ENCODE measurements at regions not wholly inside any gene's neighbourhood (a gene's known extent, or its start where the extent isn't known, plus 50 kb on each side); places are given as distances from the start of the nearest gene placed in this dataset.

DNA sequence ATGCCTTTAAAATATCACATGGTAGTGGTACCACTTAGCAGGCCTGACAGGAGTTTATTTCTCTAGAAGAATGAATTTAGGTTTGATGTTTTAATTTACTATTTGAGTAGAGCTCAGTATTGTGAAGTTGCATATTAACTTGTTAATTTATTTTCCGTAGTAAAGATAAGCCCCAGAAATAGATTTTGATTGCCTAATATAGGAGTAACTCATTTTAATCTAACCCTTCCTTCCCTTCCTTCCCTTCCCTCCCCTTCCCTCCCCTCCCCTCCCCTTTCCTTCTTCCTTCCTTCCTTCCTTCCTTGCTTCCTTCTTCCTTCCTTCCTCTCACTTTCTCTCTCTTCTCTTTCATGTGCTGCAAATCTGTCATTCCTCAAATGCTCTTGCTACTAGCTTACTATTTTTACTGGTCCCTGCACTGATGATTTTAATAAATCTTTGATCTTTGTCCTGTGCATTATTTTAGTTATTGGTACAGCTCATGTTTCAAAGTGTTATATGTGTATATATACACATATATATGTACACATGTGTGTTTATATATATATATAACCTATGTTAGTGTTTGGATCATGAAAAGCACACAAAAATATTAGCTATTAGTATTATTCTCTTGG lies 862.6 kb upstream of the CNTNAP5 start:
- FAIRE-seq (no peak), DNase-seq (ENCODE audit: low read depth) (no peak)
- H3K27me3 ChIP-seq (ENCODE audit: control insufficient read depth, insufficient read depth, low read length) = no peaks in the 10 kb centered on the region
- no peaks in the 10 kb centered on the region for H3K36me3 ChIP-seq (ENCODE audit: control insufficient read depth, insufficient read depth, low read length)
- no peak for TF ChIP-seq CTCF (IDR thresholded peaks at IDR 0.05; ENCODE audit: insufficient read depth, low read length, severe bottlenecking)
- H3K4me3 ChIP-seq (ENCODE audit: low read depth, low read length) = no peak overlapping the region

DNA sequence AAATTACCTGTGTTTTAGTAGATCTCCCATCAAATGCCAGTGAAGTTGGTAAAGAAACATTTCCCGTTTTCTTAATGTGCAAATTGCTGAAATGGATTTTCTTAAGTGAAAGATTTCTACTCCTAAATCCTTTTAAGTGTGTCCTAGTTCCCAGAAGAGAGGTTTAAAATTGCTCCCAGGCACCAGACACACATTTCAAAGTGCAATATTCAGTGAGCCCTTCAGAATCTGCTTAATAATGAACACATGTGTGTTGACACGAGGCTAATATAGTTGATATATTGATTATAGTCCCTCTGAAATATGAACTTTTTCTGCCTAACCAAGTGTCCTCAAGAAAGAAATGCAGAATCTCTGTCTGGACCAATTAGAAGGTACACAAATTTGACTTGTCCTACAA lies 861.7 kb upstream of the CNTNAP5 start:
- Histone ChIP-seq H3K4me3 (ENCODE audit: low read depth, low read length) (no peak overlapping the region), H3K36me3 (ENCODE audit: control insufficient read depth, insufficient read depth, low read length) (no peaks in the 10 kb centered on the region), H3K27me3 (ENCODE audit: control insufficient read depth, insufficient read depth, low read length) (no peaks in the 10 kb centered on the region)
- DNase-seq (ENCODE audit: low read depth) (no peak), FAIRE-seq (no peak)
- TF ChIP-seq CTCF (IDR thresholded peaks at IDR 0.05; ENCODE audit: insufficient read depth, low read length, severe bottlenecking) = no peak

- no peaks in the 10 kb centered on the region for H3K27me3 ChIP-seq (ENCODE audit: control insufficient read depth, insufficient read depth, low read length)
- no peak overlapping the region for H3K4me3 ChIP-seq (ENCODE audit: low read depth, low read length)
- no peaks in the 10 kb centered on the region for H3K36me3 ChIP-seq (ENCODE audit: control insufficient read depth, insufficient read depth, low read length)
- TF ChIP-seq CTCF (IDR thresholded peaks at IDR 0.05; ENCODE audit: insufficient read depth, low read length, severe bottlenecking) = no peak
- DNase-seq (ENCODE audit: low read depth) = no peak
- FAIRE-seq = no peak
Observed at GRCh38 chr2:123164216-123164615, 860.9 kb upstream of the CNTNAP5 start.

DNA sequence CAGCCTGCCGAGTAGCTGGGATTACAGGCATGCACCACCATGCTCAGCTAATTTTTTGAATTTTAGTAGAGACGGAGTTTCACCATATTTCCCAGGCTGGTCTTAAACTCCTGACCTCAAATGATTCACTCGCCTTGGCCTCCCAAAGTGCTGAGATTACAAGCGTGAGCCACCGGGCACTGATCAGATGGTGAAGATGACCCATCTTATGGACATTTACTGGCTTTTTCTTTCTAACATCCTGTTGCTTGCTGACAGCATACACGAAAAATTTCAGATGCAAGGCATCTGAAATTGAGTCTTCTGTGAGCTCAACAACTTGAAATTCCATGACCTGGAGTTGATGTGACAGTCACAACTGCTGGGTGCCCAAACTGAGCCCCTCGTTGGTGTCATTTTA lies 859.5 kb upstream of the CNTNAP5 start:
- H3K27me3 ChIP-seq (ENCODE audit: control insufficient read depth, insufficient read depth, low read length) = no peaks in the 10 kb centered on the region
- no peak for TF ChIP-seq CTCF (IDR thresholded peaks at IDR 0.05; ENCODE audit: insufficient read depth, low read length, severe bottlenecking)
- no peak for DNase-seq (ENCODE audit: low read depth)
- FAIRE-seq = no peak
- no peak overlapping the region for H3K4me3 ChIP-seq (ENCODE audit: low read depth, low read length)
- no peaks in the 10 kb centered on the region for H3K36me3 ChIP-seq (ENCODE audit: control insufficient read depth, insufficient read depth, low read length)

DNA sequence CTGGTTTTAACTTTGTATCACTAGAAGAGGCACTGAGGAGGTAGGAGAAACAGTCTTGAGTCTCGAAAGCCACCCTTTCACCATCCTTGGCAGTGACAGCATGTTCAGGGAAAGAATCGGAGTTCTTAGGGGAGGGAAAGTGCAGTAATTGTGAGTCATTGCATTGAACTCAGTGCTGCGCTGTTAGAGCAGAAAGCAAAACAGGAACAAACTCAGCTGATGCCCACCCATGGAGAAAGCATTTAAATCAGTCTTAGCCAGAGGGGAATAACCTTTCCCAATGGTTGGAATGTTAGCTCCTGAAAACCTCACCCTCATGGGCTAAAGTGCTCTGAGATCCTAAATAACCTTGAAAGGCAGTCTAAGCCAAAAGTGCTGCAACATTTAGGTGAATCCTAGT lies 845.6 kb upstream of the CNTNAP5 start:
- H3K27me3 ChIP-seq (ENCODE audit: control insufficient read depth, insufficient read depth, low read length) = no peaks in the 10 kb centered on the region
- no peak overlapping the region for H3K4me3 ChIP-seq (ENCODE audit: low read depth, low read length)
- DNase-seq (ENCODE audit: low read depth) (no peak), FAIRE-seq (no peak)
- no peaks in the 10 kb centered on the region for H3K36me3 ChIP-seq (ENCODE audit: control insufficient read depth, insufficient read depth, low read length)
- TF ChIP-seq CTCF (IDR thresholded peaks at IDR 0.05; ENCODE audit: insufficient read depth, low read length, severe bottlenecking) = no peak

- Histone ChIP-seq H3K4me3 (ENCODE audit: low read depth, low read length) (no peak overlapping the region), H3K27me3 (ENCODE audit: control insufficient read depth, insufficient read depth, low read length) (no peaks in the 10 kb centered on the region), H3K36me3 (ENCODE audit: control insufficient read depth, insufficient read depth, low read length) (no peaks in the 10 kb centered on the region)
- FAIRE-seq (no peak), DNase-seq (ENCODE audit: low read depth) (no peak)
- TF ChIP-seq CTCF (IDR thresholded peaks at IDR 0.05; ENCODE audit: insufficient read depth, low read length, severe bottlenecking) = no peak
Observed at GRCh38 chr2:123195957-123196356, 829.1 kb upstream of the CNTNAP5 start.

Measured in bronchial epithelial cell (primary cell).